ES-I3 (cell line): ENCODE measurements at regions not wholly inside any gene's neighbourhood (a gene's known extent, or its start where the extent isn't known, plus 50 kb on each side); places are given as distances from the start of the nearest gene placed in this dataset.

Experiments used
- H3K36me3 ChIP-seq: 2 replicates; pipeline ENCODE4 v1.6.1; 2013; ENCODE audit warnings: mild to moderate bottlenecking, low read length, control low read depth, moderate library complexity; ENCODE audit not compliant: insufficient read depth
- H3K4me1 ChIP-seq: 2 replicates; pipeline ENCODE4 v1.6.1; 2013; ENCODE audit warnings: mild to moderate bottlenecking, control low read depth, low read length; ENCODE audit not compliant: insufficient read depth
- H3K9ac ChIP-seq: 2 replicates; pipeline ENCODE4 v1.6.1; 2013; ENCODE audit warnings: low read depth, mild to moderate bottlenecking, low read length, moderate library complexity
- H3K9me3 ChIP-seq: 2 replicates; pipeline ENCODE4 v1.6.1; 2013; ENCODE audit warnings: mild to moderate bottlenecking, low read length, moderate library complexity; ENCODE audit not compliant: control insufficient read depth, insufficient read depth

DNA sequence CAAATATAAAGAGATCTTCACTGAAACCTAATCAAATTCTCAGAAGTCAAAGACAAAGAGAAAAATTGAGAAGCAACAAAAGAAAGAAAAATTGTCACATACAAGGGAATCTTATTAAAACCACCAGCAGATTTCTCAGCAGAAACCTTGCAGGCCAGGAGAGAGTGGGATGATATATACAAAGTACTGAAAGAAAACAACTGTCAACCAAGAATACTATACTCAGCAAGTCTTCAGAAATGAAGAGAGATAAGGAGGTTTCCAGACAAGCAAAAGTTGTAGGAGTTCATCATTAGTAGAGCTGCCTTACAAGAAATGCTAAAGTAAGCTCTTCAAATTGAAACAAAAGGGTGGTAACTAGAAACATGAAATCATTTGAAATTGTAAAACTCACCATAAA lies 345.6 kb downstream of the MAFB start:
- Histone ChIP-seq H3K4me1 (no peaks in the 10 kb centered on the region), H3K36me3 (no peaks in the 10 kb centered on the region), H3K9ac (no peak overlapping the region), H3K9me3 (peaks cover 4% of the 10 kb centered on the region; the same call in 1 of the 2 replicates)

DNA sequence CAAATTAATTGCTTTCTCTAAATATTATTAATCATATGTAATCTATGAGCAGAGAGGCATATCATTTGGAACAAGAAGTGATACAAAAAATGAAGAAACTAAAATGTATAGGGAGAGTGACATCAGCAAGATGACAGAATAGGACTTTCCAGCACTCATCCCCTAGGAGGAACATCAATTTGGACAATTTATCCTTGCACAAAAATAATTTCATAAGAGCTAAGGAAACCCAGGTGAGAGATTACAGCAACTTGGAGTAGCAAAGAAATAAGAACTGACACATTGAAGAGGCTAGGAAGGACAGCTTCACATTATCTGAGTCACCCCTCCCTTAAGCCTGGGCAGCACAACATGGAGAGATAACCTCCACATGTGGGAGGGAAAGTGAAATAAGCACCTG lies 347.5 kb downstream of the MAFB start:
- H3K9me3 ChIP-seq: peaks cover 4% of the 10 kb centered on the region; the same call in 1 of the 2 replicates
- H3K4me1 ChIP-seq: no peaks in the 10 kb centered on the region
- no peak overlapping the region for H3K9ac ChIP-seq
- no peaks in the 10 kb centered on the region for H3K36me3 ChIP-seq

DNA sequence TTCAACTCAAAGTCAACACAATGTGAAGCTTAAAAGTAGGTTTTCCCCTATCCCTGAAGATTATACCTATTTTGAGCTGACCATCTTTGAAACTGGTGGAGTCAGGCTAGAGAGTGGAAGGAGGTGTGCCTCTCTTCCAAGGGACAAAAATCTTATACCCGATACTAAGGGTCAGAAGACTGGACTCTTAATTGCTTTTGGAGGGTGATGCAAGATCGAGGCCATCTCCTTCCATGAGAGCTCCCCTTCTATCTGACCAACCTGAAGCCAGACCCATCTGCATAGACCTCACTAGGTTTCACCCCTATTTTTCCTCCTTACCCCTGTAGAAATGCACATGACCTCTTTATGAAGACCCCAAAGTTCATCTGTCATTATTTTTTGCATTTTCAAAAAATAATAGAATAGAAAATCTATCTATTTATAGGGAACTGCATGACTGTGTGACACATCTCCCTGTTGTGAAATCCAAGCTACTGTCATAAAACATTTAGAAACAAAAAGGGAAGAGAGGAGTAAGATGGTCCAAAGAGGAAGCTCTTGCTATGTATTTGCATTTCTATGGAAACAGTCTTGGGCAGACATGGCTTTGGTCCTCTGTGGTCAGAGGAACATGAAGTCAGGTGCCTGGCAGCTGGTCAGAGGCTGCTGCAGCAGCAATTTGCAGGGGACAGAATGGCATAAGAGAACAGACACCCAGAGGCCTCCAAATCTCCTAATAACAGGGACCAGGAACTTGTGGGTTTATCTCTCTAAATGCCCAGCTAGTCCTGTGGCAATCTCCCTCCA lies 349.2 kb downstream of the MAFB start:
- Histone ChIP-seq H3K9ac (no peak overlapping the region), H3K9me3 (peaks cover 4% of the 10 kb centered on the region; the same call in 1 of the 2 replicates), H3K4me1 (no peaks in the 10 kb centered on the region), H3K36me3 (no peaks in the 10 kb centered on the region)

DNA sequence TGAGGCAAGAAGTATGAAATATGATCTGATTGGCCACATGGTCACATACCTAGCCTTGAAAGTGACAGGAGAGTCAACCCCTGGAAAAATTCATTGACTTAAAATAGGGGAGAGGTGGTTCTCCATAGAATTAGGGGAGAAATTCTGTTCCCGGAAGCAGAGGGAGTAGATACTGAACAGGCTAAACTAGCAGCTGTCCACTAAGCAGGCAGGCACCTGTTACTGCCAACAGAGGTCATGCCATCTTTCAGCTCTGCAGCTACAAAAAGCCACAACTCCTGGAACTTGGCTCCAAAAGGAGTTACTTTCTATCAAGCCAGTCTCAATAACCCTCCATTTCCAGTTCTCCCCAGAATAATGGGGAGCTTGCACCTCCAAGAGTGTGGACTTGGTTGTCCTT lies 352.5 kb downstream of the MAFB start:
- Histone ChIP-seq H3K9me3 (no peaks in the 10 kb centered on the region), H3K4me1 (no peaks in the 10 kb centered on the region), H3K9ac (no peak overlapping the region), H3K36me3 (no peaks in the 10 kb centered on the region)

DNA sequence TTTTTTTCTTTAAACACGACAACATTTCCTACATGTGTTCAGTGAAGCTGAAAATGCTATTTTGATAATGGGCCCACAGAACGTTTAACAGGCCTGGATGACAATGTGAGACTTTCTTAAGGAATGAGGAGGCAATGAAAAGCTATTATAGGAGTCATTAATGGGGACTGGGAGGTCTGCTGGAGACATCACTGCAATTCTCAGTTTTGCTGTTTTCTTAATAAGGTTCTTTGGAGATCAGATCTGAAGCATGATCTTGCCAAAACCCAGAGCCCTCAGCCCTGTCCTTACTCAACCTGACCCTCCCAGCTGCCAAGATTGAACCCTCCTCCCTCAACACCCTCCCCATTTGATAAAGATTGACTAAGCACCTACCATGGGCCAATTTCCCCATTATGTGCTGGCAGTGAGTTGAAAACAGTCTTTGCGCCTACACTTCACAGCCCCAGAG lies 353.1 kb downstream of the MAFB start:
- no peak overlapping the region for H3K9ac ChIP-seq
- H3K4me1 ChIP-seq: no peaks in the 10 kb centered on the region
- H3K36me3 ChIP-seq: no peaks in the 10 kb centered on the region
- no peaks in the 10 kb centered on the region for H3K9me3 ChIP-seq

DNA sequence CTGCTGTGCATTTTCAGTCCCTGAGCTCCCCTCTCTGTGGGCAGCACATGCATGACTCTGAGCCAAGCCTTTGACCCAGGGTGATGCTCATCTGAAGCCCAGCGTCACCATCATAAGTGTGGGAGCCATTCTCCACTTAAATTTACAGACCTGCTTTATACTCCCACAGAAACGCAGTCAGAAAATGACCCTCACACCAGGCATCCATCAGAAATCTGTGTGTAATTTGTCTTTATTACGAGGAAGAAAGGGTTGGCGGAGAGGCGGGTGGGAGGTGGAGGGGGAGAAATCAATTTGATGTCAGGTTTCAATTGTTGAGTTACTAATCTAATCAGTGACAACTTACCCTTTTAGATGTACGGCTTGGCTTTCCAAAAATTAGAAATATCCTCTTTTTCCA lies 353.6 kb downstream of the MAFB start:
- Histone ChIP-seq H3K4me1 (no peaks in the 10 kb centered on the region), H3K36me3 (no peaks in the 10 kb centered on the region), H3K9me3 (no peaks in the 10 kb centered on the region), H3K9ac (no peak overlapping the region)

DNA sequence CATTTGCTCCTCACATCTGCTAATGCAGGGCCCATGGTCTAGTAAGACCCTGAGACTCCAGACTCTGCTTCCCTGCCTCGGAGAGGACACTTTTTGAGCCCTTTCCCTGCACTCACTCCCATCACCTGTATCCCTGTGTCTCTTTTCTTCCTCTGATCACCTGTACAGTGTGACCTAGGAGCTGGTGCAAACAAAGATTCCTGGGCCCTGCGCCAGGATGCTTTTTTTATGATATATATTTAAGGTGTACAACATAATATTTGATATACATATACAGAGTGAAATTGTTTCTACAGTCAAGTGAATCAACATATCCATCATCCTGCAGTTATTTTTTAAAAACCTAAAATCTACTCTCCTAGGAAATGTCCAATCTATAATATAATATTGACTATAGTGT lies 355.4 kb downstream of the MAFB start:
- H3K9ac ChIP-seq: no peak overlapping the region
- H3K36me3 ChIP-seq: no peaks in the 10 kb centered on the region
- no peaks in the 10 kb centered on the region for H3K9me3 ChIP-seq
- no peaks in the 10 kb centered on the region for H3K4me1 ChIP-seq

DNA sequence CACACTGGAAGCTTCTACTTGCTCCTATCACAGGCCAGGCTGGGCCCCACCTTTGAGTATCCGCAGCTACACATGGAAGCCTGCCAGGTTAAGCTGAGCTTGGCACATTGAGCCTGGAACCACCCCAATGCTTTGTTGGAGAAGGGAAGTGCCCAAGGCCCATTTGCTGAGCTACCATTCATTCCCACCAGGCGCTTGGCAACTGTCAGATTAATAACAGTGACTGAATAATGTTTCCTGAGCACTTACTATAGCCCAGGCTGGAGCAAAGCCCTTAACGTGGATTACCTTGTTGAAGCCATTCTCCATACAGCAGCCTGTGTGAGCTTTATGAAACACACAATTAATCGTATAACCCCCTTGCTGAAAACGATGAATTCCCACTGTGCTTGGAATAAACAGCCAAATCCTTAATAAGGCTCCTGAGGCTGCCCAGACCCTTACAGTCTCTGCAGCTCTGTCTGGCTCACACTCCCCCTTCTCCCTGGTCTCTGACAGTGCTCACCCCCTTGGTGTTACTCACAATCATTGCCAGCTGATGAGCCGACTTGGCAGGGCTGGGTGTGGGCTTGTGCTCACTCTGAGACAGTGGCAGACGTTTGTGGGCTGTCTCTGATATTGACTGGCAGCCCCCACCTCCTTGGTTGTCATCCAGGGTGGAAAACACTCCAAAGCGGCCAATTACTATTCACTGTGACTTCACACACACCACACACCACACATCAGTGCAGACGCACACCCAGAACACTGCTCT lies 357.1 kb downstream of the MAFB start:
- no peak overlapping the region for H3K9ac ChIP-seq
- no peaks in the 10 kb centered on the region for H3K36me3 ChIP-seq
- H3K4me1 ChIP-seq: no peaks in the 10 kb centered on the region
- no peaks in the 10 kb centered on the region for H3K9me3 ChIP-seq

DNA sequence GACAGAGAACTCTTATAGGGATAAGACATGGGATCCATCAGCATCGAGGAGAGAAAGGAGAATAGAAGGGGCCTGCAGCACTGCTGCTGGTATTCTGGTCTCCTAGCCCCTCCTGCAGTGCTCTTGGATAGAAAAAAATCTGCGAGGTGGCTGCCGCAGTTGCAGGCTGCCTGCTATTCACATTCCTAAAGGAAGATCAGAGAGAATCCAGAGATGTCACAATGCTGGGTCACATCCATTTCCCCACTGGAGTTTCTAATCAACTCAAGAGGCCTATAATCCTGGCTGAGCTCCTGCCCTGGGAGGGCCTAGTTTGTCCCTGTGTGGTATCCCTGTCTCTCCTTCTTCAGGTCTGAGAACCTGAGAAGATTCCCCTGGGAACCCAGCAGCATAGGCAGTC lies 357.8 kb downstream of the MAFB start:
- H3K4me1 ChIP-seq: no peaks in the 10 kb centered on the region
- H3K9me3 ChIP-seq: no peaks in the 10 kb centered on the region
- no peaks in the 10 kb centered on the region for H3K36me3 ChIP-seq
- H3K9ac ChIP-seq: no peak overlapping the region

DNA sequence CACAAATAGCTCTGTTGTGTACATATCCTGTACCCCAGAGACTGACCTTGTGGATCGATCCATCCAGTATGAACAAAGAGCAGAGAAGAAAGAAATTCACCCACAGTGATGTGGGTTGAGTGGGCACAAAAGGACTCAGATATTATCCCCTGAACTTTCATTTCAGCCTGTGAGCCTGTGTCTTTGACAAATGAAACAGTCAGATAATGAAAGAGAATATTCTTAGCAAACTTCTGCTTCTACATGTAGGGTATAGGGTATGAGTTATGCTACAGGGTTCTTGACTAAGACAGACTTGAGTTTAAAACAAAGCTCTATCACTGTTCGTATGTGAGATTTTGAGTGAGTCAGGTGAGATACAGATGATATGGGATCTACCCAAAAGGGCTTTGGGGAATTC lies 359.7 kb downstream of the MAFB start:
- no peaks in the 10 kb centered on the region for H3K4me1 ChIP-seq
- no peak overlapping the region for H3K9ac ChIP-seq
- no peaks in the 10 kb centered on the region for H3K9me3 ChIP-seq
- H3K36me3 ChIP-seq: no peaks in the 10 kb centered on the region

DNA sequence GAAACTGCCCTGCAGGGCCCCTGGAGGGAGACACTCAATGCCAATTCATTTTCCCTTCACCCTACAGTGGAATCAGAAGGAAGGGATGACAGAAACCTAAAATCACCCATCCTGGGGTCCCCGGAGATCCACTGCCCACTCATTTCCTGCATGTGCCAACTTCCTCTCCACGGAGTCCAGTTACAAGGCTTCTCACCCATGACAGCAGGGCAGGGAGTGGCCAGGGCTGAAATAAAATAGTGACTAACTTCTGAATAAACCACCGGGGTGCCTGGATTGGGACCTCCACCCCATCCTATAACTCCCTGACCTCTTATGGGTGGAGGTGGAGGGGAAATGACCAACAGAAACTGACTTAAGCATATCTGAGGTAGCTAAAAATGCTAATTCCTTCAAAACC lies 362.3 kb downstream of the MAFB start:
- no peaks in the 10 kb centered on the region for H3K36me3 ChIP-seq
- peaks cover 15% of the 10 kb centered on the region for H3K4me1 ChIP-seq
- no peaks in the 10 kb centered on the region for H3K9me3 ChIP-seq
- H3K9ac ChIP-seq: no peak overlapping the region

DNA sequence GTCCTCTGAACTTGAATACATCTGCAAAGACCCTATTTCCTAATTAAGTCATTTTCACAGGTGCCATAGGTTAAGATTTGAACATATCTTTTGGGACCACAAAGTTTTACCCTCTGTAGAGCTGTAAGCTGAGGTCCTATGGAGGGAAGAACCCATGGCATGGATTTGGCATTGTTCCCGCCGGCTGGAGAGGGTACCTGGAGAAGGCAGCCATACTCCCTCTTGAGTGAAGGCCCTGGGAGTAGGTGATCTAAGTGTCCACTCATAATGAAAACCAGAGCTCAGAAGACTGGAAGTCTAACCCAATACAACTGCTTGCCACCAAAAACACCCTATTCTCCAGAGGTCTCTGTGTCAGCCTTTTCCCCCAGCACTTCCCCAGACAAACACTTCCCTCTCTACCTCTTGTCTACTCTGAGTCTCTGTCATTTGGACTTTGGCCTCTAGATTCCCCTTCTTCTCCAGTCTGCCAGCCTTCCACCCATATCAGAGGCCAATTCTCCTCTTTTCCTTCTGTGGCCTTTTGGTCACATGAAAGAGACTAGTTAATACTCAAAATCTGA lies 363.9 kb downstream of the MAFB start:
- no peaks in the 10 kb centered on the region for H3K9me3 ChIP-seq
- H3K4me1 ChIP-seq: peaks cover 15% of the 10 kb centered on the region
- H3K9ac ChIP-seq: no peak overlapping the region
- no peaks in the 10 kb centered on the region for H3K36me3 ChIP-seq

DNA sequence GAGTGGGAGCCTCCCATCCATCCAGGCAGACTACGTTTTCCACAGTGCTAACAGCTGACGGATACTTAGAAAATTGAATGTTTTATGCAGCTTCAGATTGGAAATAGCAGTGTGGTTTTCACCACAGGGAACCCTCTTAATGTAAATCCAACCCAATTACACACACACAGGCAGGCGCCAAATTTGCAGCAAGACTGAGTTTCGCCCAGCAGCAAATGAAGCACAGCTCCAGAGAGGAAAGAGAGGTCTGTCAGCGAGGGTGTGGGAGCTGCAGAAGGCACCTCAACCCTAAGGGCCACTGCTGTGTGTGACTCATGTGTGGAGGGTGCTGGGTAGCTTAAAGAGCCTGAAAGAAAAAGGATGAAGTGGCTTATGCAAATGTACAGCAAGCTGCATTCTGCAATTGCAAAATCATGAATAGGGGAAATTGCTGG lies 365.7 kb downstream of the MAFB start:
- Histone ChIP-seq H3K4me1 (peaks cover 15% of the 10 kb centered on the region), H3K9ac (no peak overlapping the region), H3K36me3 (no peaks in the 10 kb centered on the region), H3K9me3 (no peaks in the 10 kb centered on the region)

DNA sequence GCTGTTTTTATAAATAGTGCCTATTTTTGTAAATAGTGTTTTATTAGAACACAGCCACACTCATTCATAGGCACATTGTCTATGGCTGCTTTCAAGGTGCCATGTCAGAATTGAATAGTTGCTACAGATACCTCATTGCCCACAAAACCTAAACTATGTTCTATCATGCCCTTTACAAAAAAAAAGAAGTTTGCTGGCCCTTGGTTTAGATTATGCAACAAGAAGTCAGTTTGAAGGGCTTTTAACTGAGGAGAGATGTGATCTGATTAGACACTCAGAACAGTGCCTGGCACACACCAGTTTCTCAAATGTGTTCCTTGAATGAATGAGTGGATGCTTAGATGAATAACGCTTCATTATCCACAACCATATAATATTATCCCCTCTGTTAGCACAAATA lies 366.1 kb downstream of the MAFB start:
- Histone ChIP-seq H3K4me1 (peaks cover 15% of the 10 kb centered on the region), H3K9ac (no peak overlapping the region), H3K36me3 (no peaks in the 10 kb centered on the region), H3K9me3 (no peaks in the 10 kb centered on the region)
